Breast epithelium (tissue), 4 donors: ENCODE measurements at regions not wholly inside any gene's neighbourhood (a gene's known extent, or its start where the extent isn't known, plus 50 kb on each side); places are given as distances from the start of the nearest gene placed in this dataset.
"Not testable (repeated sequence)": the region's sequence is repeated elsewhere in the genome, so short reads cannot be mapped to it uniquely, and the experiment has no call there.

Source experiments
- DNase-seq, 2 donors: peaks; one replicate each; pipeline ENCODE4 v3.0.0-alpha.2; 2019; ENCODE audit warnings: low spot score in 2 of 2
- H3K27ac ChIP-seq, 2 donors: fragments of 200-600 bp; sonication (generic) in 1 of 2; one replicate each; pipeline ENCODE4 v1.5.1; 2016 to 2019; ENCODE audit warnings: mild to moderate bottlenecking in 1 of 2
- H3K27me3 ChIP-seq, 2 donors: fragments of 200-600 bp; sonication (generic) in 1 of 2; one replicate each; pipeline versions ENCODE4 v1.5.1 to v1.6.0; 2017 to 2019; ENCODE audit warnings: control low read depth in 1 of 2, mild to moderate bottlenecking in 1 of 2
- H3K36me3 ChIP-seq: fragments of 200-600 bp; one replicate; pipeline ENCODE4 v1.5.1; 2019
- H3K4me1 ChIP-seq, 2 donors: fragments of 200-600 bp; sonication (generic); one replicate each; pipeline ENCODE4 v1.5.1; 2016 to 2019; ENCODE audit warnings: control low read depth in 1 of 2
- H3K4me3 ChIP-seq, 3 donors: fragments of 200-600 bp; sonication (generic); 1 replicate in 2 of 3; 2 replicates in 1 of 3; pipeline ENCODE4 v1.5.1; 2016 to 2019; ENCODE audit warnings: mild to moderate bottlenecking in 3 of 3, moderate library complexity in 2 of 3
- H3K9me3 ChIP-seq, 2 donors: fragments of 200-600 bp; sonication (generic) in 1 of 2; one replicate each; pipeline ENCODE4 v1.5.1; 2016 to 2019; ENCODE audit warnings: control low read depth in 1 of 2
- POLR2A ChIP-seq: fragments of 450-650 bp; IDR thresholded peaks from one replicate; pipeline ENCODE4 v1.6.1; 2016; ENCODE audit warnings: antibody characterized with exemption, mild to moderate bottlenecking, moderate library complexity
- POLR2AphosphoS5 ChIP-seq, 3 donors: sonication (generic); formaldehyde crosslinking; IDR thresholded peaks; one replicate each; pipeline ENCODE4 v1.6.1; 2017; ENCODE audit warnings: antibody characterized with exemption in 3 of 3
- intact Hi-C: fragments of 100-400 bp; cut with DNase I; formaldehyde crosslinking; loops from one replicate; pipeline ENCODE4 v1.15.1; 2023; ENCODE audit warnings: low total_unique reads
- TF ChIP-seq, protein P1 (sequence below), 3 donors: fragments of 450-650 bp; IDR thresholded peaks; one replicate each; pipeline ENCODE4 v1.5.1; 2016 to 2017; ENCODE audit warnings: antibody characterized with exemption in 3 of 3, mild to moderate bottlenecking in 3 of 3, moderate library complexity in 3 of 3

DNA sequence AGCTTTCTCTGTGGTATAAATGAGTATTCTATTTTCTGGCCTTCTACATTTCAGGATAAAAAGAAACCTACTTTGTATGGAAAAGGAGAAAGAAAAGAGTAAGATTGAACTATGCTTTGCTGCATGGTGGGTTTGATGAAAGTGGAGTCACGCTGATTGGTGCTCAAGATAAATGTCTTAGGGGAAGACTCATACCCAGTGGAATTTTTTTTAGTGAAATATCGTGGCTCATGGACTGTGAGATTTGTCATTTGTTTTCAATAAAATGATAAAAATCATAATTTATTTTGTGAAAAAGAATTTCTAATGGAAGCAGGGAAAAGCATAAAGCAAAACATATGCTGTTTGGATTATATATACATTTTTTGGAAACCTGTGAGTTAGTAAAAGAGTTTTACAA, 292.5 kb downstream of the ZPLD1 start:
- H3K27me3 ChIP-seq, result no peaks in the 10 kb centered on the region
- no peaks in the 10 kb centered on the region for H3K4me1 ChIP-seq
- intact Hi-C loops, result no loop called here
- no peak for DNase-seq
- no peaks in the 10 kb centered on the region for H3K9me3 ChIP-seq
- TF ChIP-seq, protein P1, sequence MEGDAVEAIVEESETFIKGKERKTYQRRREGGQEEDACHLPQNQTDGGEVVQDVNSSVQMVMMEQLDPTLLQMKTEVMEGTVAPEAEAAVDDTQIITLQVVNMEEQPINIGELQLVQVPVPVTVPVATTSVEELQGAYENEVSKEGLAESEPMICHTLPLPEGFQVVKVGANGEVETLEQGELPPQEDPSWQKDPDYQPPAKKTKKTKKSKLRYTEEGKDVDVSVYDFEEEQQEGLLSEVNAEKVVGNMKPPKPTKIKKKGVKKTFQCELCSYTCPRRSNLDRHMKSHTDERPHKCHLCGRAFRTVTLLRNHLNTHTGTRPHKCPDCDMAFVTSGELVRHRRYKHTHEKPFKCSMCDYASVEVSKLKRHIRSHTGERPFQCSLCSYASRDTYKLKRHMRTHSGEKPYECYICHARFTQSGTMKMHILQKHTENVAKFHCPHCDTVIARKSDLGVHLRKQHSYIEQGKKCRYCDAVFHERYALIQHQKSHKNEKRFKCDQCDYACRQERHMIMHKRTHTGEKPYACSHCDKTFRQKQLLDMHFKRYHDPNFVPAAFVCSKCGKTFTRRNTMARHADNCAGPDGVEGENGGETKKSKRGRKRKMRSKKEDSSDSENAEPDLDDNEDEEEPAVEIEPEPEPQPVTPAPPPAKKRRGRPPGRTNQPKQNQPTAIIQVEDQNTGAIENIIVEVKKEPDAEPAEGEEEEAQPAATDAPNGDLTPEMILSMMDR (IDR thresholded peaks at IDR 0.05), result no peak
- TF ChIP-seq POLR2AphosphoS5 (IDR thresholded peaks at IDR 0.05) (no peak), POLR2A (no peak)
- H3K4me3 ChIP-seq, result no peak overlapping the region
- H3K27ac ChIP-seq, result no peak overlapping the region
- H3K36me3 ChIP-seq, result no peaks in the 10 kb centered on the region

DNA sequence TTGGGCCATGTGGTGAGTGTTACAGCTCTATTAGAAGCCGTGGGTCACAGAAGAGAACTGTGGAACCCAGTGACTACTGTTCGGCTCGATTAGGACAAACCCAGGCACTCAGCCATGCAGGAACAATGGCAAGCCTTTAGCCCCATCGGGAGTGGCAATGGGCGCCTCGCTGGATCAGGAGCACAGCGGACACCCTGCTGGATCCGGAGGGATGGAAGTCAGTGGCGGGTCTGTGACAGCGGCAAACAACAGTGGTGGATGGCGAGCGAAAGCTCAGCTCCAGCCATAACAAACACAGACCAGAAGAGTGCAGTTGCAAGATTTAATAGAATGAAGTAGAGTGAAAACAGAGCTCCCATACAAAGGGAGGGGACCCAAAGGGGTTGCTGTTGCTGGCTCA, 297.8 kb downstream of the ZPLD1 start:
- H3K9me3 ChIP-seq, H3K4me1 ChIP-seq, intact Hi-C loops, H3K27ac ChIP-seq, H3K27me3 ChIP-seq, H3K4me3 ChIP-seq, DNase-seq, H3K36me3 ChIP-seq: not testable (repeated sequence)

DNA sequence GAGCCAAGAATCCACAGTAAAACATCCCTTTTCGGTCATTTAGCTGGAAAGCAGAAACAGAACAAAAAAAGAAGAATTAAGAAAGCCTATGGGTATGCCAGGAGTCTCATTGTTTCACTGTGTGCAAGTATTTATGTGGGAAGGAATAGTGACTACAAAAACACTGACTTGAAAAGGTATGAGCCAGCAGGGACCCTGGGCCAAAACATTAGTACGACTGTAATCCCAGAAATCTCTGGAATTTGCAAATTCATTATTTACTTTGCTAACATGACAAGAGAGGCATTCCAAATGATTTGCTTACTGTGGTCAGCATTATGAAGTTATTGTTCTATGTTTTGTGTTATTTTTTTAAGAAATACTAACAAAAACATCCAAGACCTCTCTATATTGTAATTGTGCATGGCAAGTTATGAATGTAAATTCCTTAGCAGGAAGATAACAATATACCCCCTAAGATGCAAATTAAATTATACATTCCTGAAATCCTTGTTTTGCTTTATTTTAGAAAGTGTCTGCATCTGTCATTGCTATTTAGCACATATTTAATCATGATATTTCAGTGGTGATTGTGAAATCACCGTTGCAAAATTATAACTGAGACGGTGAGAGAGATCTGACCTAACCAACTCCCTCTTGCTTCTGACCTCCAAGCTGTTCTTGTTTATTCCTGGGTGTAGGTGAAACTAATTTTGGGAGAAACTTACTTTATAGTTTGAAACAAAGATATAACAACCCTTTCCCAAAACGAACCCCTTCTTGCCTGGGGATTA, 299.2 kb downstream of the ZPLD1 start:
- Histone ChIP-seq H3K36me3 (no peaks in the 10 kb centered on the region), H3K4me1 (no peaks in the 10 kb centered on the region), H3K9me3 (no peaks in the 10 kb centered on the region), H3K4me3 (no peak overlapping the region), H3K27me3 (no peaks in the 10 kb centered on the region), H3K27ac (no peak overlapping the region)
- no peak for DNase-seq
- intact Hi-C loops, result no loop called here
- TF ChIP-seq POLR2AphosphoS5 (IDR thresholded peaks at IDR 0.05) (peak in 1 of 3 donors; percentile 21), POLR2A (no peak)

DNA sequence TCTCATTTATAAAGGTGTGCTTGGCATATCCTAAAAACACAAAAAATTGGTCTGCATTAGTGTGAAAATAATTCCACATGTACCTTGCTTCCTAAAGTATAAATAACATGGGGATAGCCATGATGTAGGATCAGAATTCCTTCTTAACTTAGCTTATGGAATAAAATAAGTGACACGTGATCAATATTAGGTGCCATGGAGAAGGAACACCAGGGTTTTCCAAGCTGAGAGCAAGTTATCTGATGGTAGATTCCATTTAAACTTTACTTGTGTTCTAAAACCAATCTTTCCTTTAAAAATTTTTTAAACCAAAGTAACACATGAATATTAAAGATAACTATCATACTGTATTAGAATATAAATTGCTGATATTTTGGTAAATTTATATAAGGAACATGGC, 300.5 kb downstream of the ZPLD1 start:
- Histone ChIP-seq H3K27ac (no peak overlapping the region), H3K36me3 (no peaks in the 10 kb centered on the region), H3K4me3 (no peak overlapping the region), H3K9me3 (no peaks in the 10 kb centered on the region), H3K4me1 (no peaks in the 10 kb centered on the region), H3K27me3 (no peaks in the 10 kb centered on the region)
- intact Hi-C loops, result no loop called here
- TF ChIP-seq POLR2A (no peak), POLR2AphosphoS5 (IDR thresholded peaks at IDR 0.05) (no peak)
- TF ChIP-seq, protein P1 (IDR thresholded peaks at IDR 0.05), result no peak
- DNase-seq, result no peak

DNA sequence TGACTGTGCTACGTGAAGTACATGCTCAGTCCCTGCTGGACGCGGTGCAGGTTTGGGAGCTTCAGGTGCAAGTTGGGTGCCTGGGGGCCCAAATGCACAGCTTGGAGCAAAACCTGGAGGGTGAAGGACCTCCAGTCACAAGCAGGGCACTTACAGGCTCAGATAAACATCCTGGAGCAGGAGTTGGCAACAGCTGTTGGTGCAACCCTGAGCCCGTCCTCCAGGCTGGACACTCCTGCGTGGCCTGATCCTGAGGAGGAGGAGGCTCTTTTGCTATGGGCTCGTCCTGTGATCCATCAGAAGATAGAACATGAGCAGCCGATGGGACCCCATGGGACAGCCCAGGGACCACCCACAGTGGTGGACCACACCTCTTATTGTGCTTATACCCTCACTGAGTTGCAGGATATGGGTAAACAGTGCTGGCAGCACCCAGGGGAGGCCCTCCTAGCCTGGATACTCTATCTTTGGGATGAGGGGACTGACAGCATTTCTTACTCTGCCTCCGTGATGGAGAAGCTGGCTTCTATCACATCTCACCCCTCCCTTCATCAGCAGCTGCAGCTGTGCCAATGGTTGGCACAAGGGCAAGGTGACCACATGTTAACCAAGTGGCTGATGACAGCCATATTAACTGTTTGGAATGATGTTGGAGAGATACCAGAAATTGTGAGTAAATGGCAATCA, 301.6 kb downstream of the ZPLD1 start:
- no peaks in the 10 kb centered on the region for H3K27me3 ChIP-seq
- H3K27ac ChIP-seq, result no peak overlapping the region
- intact Hi-C loops, result no loop called here
- TF ChIP-seq POLR2AphosphoS5 (IDR thresholded peaks at IDR 0.05) (no peak), POLR2A (no peak)
- no peak for DNase-seq
- H3K9me3 ChIP-seq, result peaks cover 0 to 3% of the 10 kb centered on the region in 2 donors
- H3K4me3 ChIP-seq, result no peak overlapping the region
- no peaks in the 10 kb centered on the region for H3K36me3 ChIP-seq
- H3K4me1 ChIP-seq, result no peaks in the 10 kb centered on the region

DNA sequence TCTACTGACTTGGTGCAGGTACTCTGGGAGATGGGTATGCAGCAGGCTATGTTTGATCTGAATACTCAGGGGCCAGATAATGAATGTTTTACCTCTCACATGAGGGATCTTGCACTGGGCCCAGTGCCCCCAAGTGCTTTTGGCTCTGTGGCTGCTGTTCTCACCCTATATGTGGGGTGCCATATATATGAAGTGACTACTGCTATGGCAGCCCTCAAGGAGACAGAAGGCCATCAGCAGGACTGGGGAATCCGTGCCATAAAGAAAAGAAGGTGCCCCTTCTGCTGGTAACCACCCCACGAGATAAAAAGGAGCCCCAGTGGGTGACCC, 302.1 kb downstream of the ZPLD1 start:
- Histone ChIP-seq H3K27me3 (no peaks in the 10 kb centered on the region), H3K4me1 (no peaks in the 10 kb centered on the region), H3K4me3 (no peak overlapping the region), H3K36me3 (no peaks in the 10 kb centered on the region), H3K27ac (no peak overlapping the region), H3K9me3 (peaks cover 0 to 3% of the 10 kb centered on the region in 2 donors)
- DNase-seq, result no peak
- intact Hi-C loops, result no loop called here
- no peak for TF ChIP-seq POLR2AphosphoS5 (IDR thresholded peaks at IDR 0.05)
- TF ChIP-seq, protein P1 (IDR thresholded peaks at IDR 0.05), result no peak
- TF ChIP-seq POLR2A, result no peak
